Suprapubic skin (tissue), 4 donors: ENCODE measurements at regions not wholly inside any gene's neighbourhood (a gene's known extent, or its start where the extent isn't known, plus 50 kb on each side); places are given as distances from the start of the nearest gene placed in this dataset.

ENCODE experiments used
- POLR2A ChIP-seq, 2 donors: fragments of 450-650 bp; IDR thresholded peaks; one replicate each; pipeline ENCODE4 v1.6.1; 2017; ENCODE audit warnings: antibody characterized with exemption in 2 of 2, mild to moderate bottlenecking in 2 of 2, moderate library complexity in 2 of 2
- POLR2AphosphoS5 ChIP-seq, 3 donors: sonication (generic); formaldehyde crosslinking; IDR thresholded peaks; one replicate each; pipeline ENCODE4 v1.6.1; 2017; ENCODE audit warnings: antibody characterized with exemption in 3 of 3

DNA sequence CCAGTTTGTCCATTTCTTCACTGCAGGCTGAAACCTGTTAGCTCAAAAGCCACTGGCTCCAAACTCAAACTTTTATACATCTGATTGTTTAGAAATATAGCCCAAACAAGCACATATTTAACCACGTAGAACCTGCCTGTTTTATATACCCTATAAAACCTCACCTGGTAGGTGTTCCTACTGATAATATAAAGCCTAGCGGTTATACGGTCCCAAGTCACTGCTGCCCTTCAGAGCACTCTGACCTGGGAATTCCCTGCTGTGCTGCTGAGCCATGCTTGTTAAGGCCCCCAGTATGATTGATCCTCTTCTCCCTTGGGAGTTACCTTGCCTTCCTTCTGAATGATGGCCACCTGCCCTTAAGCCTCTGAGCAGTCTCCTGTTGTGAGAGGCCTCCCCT is 432.8 kb upstream of the LCORL start:
- TF ChIP-seq POLR2AphosphoS5 (IDR thresholded peaks at IDR 0.05) (no peak), POLR2A (IDR thresholded peaks at IDR 0.05) (no peak)
